Liver (tissue), 7 donors: ENCODE measurements at regions not wholly inside any gene's neighbourhood (a gene's known extent, or its start where the extent isn't known, plus 50 kb on each side); places are given as distances from the start of the nearest gene placed in this dataset.

Experiments used
- DNase-seq: peaks from one replicate; pipeline ENCODE4 v3.0.0-alpha.2; 2017; ENCODE audit warnings: low spot score
- H3K27ac ChIP-seq, 2 donors: one replicate each; pipeline ENCODE4 v1.7.0; 2013; ENCODE audit warnings: inconsistent platforms in 2 of 2, low read length in 2 of 2, control low read depth in 1 of 2, low read depth in 1 of 2, mild to moderate bottlenecking in 1 of 2
- H3K27me3 ChIP-seq, 4 donors: one replicate each; pipeline versions ENCODE4 v1.6.1 to v1.7.0; 2013; ENCODE audit warnings: low read length in 3 of 4, inconsistent platforms in 1 of 4, mild to moderate bottlenecking in 1 of 4, moderate library complexity in 1 of 4; ENCODE audit not compliant: control insufficient read depth in 4 of 4, insufficient read depth in 4 of 4
- H3K36me3 ChIP-seq, 4 donors: one replicate each; pipeline versions ENCODE4 v1.6.1 to v1.7.0; 2013; ENCODE audit warnings: low read length in 3 of 4, mild to moderate bottlenecking in 3 of 4, low read depth in 1 of 4, moderate library complexity in 1 of 4; ENCODE audit not compliant: control insufficient read depth in 4 of 4, insufficient read depth in 3 of 4
- H3K4me1 ChIP-seq, 4 donors: one replicate each; pipeline versions ENCODE4 v1.6.1 to v1.7.0; 2013; ENCODE audit warnings: low read length in 3 of 4, mild to moderate bottlenecking in 3 of 4, moderate library complexity in 1 of 4; ENCODE audit not compliant: control insufficient read depth in 4 of 4, insufficient read depth in 4 of 4
- H3K4me3 ChIP-seq, 3 donors: one replicate each; pipeline versions ENCODE4 v1.6.1 to v1.7.0; 2013; ENCODE audit warnings: low read length in 3 of 3, control low read depth in 1 of 3, low read depth in 1 of 3, mild to moderate bottlenecking in 1 of 3
- H3K9ac ChIP-seq, 2 donors: one replicate each; pipeline ENCODE4 v1.7.0; 2013; ENCODE audit warnings: low read length in 2 of 2, mild to moderate bottlenecking in 2 of 2, moderate library complexity in 2 of 2, control low read depth in 1 of 2, low read depth in 1 of 2
- H3K9me3 ChIP-seq, 4 donors: one replicate each; pipeline versions ENCODE4 v1.6.1 to v1.7.0; 2013; ENCODE audit warnings: low read length in 3 of 4; ENCODE audit not compliant: control insufficient read depth in 4 of 4
- EGR1 ChIP-seq, 2 donors: IDR thresholded peaks; 2 replicates each; pipeline ENCODE4 v1.6.1; 2016 to 2018; ENCODE audit warnings: antibody characterized with exemption in 2 of 2, low read depth in 2 of 2
- FOXA1 ChIP-seq: IDR thresholded peaks from 2 replicates; pipeline ENCODE4 v1.6.1; 2016; ENCODE audit warnings: antibody characterized with exemption
- FOXA2 ChIP-seq: IDR thresholded peaks from 2 replicates; pipeline ENCODE4 v1.6.1; 2016; ENCODE audit warnings: antibody characterized with exemption
- GABPA ChIP-seq, 2 donors: IDR thresholded peaks in 1 of 2; conservative IDR thresholded peaks in 1 of 2; 2 replicates each; pipeline ENCODE4 v1.6.1; 2016; ENCODE audit warnings: antibody characterized with exemption in 2 of 2, mild to moderate bottlenecking in 1 of 2, moderate library complexity in 1 of 2
- HNF4A ChIP-seq, 2 donors: conservative IDR thresholded peaks; 2 replicates each; pipeline ENCODE4 v1.6.1; 2016; ENCODE audit warnings: antibody characterized with exemption in 2 of 2, mild to moderate bottlenecking in 2 of 2
- HNF4G ChIP-seq: IDR thresholded peaks from 2 replicates; pipeline ENCODE4 v1.6.1; 2016; ENCODE audit warnings: antibody characterized with exemption
- JUND ChIP-seq, 2 donors: IDR thresholded peaks; 2 replicates each; pipeline ENCODE4 v1.6.1; 2016; ENCODE audit warnings: antibody characterized with exemption in 2 of 2
- NR2F2 ChIP-seq: IDR thresholded peaks from 2 replicates; pipeline ENCODE4 v1.6.1; 2016; ENCODE audit warnings: antibody characterized with exemption
- RAD21 ChIP-seq, 2 donors: IDR thresholded peaks; 2 replicates each; pipeline ENCODE4 v1.6.1; 2016; ENCODE audit warnings: antibody characterized with exemption in 2 of 2, mild to moderate bottlenecking in 2 of 2
- RXRA ChIP-seq, 2 donors: IDR thresholded peaks; 2 replicates each; pipeline ENCODE4 v1.6.1; 2017 to 2018; ENCODE audit warnings: antibody characterized with exemption in 2 of 2, mild to moderate bottlenecking in 1 of 2
- SP1 ChIP-seq: IDR thresholded peaks from 2 replicates; pipeline ENCODE4 v1.6.1; 2018; ENCODE audit warnings: antibody characterized with exemption, mild to moderate bottlenecking
- TAF1 ChIP-seq: conservative IDR thresholded peaks from 2 replicates; pipeline ENCODE4 v1.6.1; 2016; ENCODE audit warnings: antibody characterized with exemption, mild to moderate bottlenecking
- YY1 ChIP-seq: IDR thresholded peaks from 2 replicates; pipeline ENCODE4 v1.6.1; 2016; ENCODE audit warnings: antibody characterized with exemption, mild to moderate bottlenecking
- WGBS: extraction: QIAGEN DNeasy Blood & Tissue Kit; methylation state at CpG from one replicate; pipeline ENCODE4 v1.1.7; 2013; 5-methylcytosine and 5-hydroxymethylcytosine counted together
- TF ChIP-seq, protein P1 (sequence below): IDR thresholded peaks from 2 replicates; pipeline ENCODE4 v1.6.1; 2016; ENCODE audit warnings: antibody characterized with exemption, mild to moderate bottlenecking
- TF ChIP-seq, protein P2 (sequence below): IDR thresholded peaks from 2 replicates; pipeline ENCODE4 v1.6.1; 2016; ENCODE audit warnings: antibody characterized with exemption
- TF ChIP-seq, protein P3 (sequence below): IDR thresholded peaks from 2 replicates; pipeline ENCODE4 v1.6.1; 2016; ENCODE audit warnings: antibody characterized with exemption
- donor health status: healthy.
- donor health status: healthy.
- donor health status: healthy.
- donor health status: healthy.

DNA sequence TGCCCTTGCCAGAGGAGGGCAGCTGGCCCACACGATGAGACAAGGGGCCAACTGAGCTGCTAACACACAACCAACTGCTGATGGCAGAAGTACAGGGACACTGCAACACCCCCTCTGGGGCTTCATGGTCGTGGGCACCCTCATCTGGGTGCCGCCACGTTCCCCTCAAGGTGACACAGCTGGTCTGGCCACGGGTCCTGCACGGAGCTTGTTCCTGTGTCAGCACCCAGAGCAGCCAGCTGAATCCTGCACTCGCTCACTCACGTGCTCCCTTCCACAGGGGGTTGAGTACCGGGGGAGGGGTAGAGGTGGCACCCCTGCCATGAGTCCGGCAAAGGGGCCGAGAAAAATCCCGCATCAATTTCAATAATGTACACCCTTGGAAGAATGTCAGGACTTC lies 1319.1 kb downstream of the REEP3 start:
- Histone ChIP-seq H3K9me3 (no peaks in the 10 kb centered on the region), H3K9ac (no peak overlapping the region), H3K4me1 (no peaks in the 10 kb centered on the region), H3K27me3 (no peaks in the 10 kb centered on the region), H3K36me3 (peaks cover 0 to 1% (median 0%) of the 10 kb centered on the region in 4 donors), H3K4me3 (no peak overlapping the region), H3K27ac (no peak overlapping the region)
- 83% methylated on average over 12 of the region's 12 CpGs for WGBS
- DNase-seq: no peak
- no peak for TF ChIP-seq EGR1 (IDR thresholded peaks at IDR 0.05; ENCODE audit: low read depth in 2 of 2)

DNA sequence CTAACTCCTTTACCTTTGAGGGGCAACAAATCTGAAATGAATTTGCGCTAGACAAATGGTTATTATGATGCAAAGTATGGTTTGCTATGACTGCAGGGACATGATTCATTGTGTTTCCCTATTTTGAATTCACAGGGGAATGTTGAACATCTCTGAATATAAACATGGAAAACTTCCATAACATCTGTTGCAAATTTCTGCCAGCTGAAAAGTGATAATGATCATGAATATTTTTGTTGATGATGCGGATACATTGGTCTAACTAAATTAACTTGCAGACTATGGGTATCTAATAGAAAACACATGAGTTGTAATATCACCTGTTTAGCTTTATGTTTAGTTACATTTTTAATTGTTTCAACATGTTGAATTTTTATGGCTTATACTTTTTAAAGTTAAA lies 1325.5 kb downstream of the REEP3 start:
- no peak for TF ChIP-seq SP1
- TF ChIP-seq HNF4A (conservative IDR thresholded peaks at IDR 0.05): no peak
- TF ChIP-seq HNF4G: no peak
- no peak for TF ChIP-seq NR2F2
- no peak for TF ChIP-seq FOXA1
- TF ChIP-seq EGR1 (IDR thresholded peaks at IDR 0.05; ENCODE audit: low read depth in 2 of 2): no peak
- no peak for TF ChIP-seq TAF1
- TF ChIP-seq, protein P1, sequence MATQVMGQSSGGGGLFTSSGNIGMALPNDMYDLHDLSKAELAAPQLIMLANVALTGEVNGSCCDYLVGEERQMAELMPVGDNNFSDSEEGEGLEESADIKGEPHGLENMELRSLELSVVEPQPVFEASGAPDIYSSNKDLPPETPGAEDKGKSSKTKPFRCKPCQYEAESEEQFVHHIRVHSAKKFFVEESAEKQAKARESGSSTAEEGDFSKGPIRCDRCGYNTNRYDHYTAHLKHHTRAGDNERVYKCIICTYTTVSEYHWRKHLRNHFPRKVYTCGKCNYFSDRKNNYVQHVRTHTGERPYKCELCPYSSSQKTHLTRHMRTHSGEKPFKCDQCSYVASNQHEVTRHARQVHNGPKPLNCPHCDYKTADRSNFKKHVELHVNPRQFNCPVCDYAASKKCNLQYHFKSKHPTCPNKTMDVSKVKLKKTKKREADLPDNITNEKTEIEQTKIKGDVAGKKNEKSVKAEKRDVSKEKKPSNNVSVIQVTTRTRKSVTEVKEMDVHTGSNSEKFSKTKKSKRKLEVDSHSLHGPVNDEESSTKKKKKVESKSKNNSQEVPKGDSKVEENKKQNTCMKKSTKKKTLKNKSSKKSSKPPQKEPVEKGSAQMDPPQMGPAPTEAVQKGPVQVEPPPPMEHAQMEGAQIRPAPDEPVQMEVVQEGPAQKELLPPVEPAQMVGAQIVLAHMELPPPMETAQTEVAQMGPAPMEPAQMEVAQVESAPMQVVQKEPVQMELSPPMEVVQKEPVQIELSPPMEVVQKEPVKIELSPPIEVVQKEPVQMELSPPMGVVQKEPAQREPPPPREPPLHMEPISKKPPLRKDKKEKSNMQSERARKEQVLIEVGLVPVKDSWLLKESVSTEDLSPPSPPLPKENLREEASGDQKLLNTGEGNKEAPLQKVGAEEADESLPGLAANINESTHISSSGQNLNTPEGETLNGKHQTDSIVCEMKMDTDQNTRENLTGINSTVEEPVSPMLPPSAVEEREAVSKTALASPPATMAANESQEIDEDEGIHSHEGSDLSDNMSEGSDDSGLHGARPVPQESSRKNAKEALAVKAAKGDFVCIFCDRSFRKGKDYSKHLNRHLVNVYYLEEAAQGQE: no peak
- TF ChIP-seq FOXA2: no peak
- no peak for TF ChIP-seq YY1
- Histone ChIP-seq H3K27me3 (no peaks in the 10 kb centered on the region), H3K36me3 (no peaks in the 10 kb centered on the region)

DNA sequence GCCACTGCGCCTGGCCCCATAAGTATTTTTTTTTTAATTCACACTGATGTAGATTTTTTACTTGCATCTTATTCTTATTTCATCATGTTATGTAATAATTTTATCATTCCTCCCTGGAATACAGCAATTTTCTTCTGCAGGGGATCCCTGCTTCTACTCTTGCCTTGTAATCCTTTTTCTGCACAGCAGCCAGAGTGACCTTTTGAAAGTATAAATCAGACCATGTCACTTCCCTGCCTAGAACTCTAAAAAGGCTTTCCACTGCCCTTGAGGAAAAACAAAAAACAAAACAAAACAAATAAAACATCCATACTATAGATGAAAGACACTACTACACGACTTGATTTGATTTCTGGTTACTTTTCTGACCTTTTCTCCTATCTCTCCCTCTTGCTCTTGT lies 1334.7 kb downstream of the REEP3 start:
- DNase-seq: no peak
- TF ChIP-seq SP1: no peak
- TF ChIP-seq NR2F2: no peak
- TF ChIP-seq JUND (IDR thresholded peaks at IDR 0.05): no peak
- TF ChIP-seq FOXA2: no peak
- no peaks in the 10 kb centered on the region for H3K4me1 ChIP-seq
- H3K27ac ChIP-seq: no peak overlapping the region
- H3K36me3 ChIP-seq: no peaks in the 10 kb centered on the region
- H3K9ac ChIP-seq: no peak overlapping the region
- no peaks in the 10 kb centered on the region for H3K27me3 ChIP-seq
- no peak overlapping the region for H3K4me3 ChIP-seq
- WGBS: 48% methylated on average over 2 of the region's 2 CpGs
- no peaks in the 10 kb centered on the region for H3K9me3 ChIP-seq

More for the DNA sequence above, 1325.5 kb downstream of the REEP3 start:
- no peak overlapping the region for H3K9ac ChIP-seq
- H3K4me3 ChIP-seq: no peak overlapping the region
- DNase-seq: no peak
- no peak overlapping the region for H3K27ac ChIP-seq
- H3K4me1 ChIP-seq: no peaks in the 10 kb centered on the region
- H3K9me3 ChIP-seq: no peaks in the 10 kb centered on the region
- 86% methylated on average over 2 of the region's 2 CpGs for WGBS

DNA sequence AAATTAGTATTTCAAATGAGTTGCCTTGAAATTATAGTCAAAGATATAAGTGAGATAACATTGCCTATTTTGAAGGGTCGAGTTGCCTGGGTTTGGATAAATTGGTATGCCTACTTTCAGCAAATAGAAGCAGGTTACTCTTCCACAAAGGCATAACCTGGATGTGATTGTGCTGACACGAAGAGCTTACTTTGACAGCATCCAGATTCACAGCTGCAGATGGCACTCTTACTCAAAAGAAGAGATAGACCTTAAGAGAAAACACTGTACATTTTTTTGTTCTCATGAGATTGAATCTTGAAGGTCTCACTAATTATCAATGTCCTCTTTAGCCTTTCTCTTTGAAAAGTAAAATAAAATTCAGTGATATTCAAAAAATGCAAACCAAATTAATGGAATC lies 1338.7 kb downstream of the REEP3 start:
- no peak overlapping the region for H3K4me3 ChIP-seq
- no peaks in the 10 kb centered on the region for H3K4me1 ChIP-seq
- DNase-seq: no peak
- no peak overlapping the region for H3K27ac ChIP-seq
- H3K9me3 ChIP-seq: no peaks in the 10 kb centered on the region
- no peak overlapping the region for H3K9ac ChIP-seq
- 43% methylated on average over 2 of the region's 2 CpGs for WGBS
- H3K27me3 ChIP-seq: no peaks in the 10 kb centered on the region
- H3K36me3 ChIP-seq: no peaks in the 10 kb centered on the region
- TF ChIP-seq GABPA (IDR thresholded peaks at IDR 0.05 in 1 of 2, conservative IDR thresholded peaks at IDR 0.05 in 1 of 2): no peak
- TF ChIP-seq, protein P2, sequence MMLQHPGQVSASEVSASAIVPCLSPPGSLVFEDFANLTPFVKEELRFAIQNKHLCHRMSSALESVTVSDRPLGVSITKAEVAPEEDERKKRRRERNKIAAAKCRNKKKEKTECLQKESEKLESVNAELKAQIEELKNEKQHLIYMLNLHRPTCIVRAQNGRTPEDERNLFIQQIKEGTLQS: no peak
- TF ChIP-seq RAD21 (IDR thresholded peaks at IDR 0.05): no peak
- TF ChIP-seq, protein P1: no peak
- TF ChIP-seq JUND (IDR thresholded peaks at IDR 0.05): no peak
- TF ChIP-seq HNF4A (conservative IDR thresholded peaks at IDR 0.05): no peak
- no peak for TF ChIP-seq YY1
- TF ChIP-seq HNF4G: no peak
- TF ChIP-seq, protein P3, sequence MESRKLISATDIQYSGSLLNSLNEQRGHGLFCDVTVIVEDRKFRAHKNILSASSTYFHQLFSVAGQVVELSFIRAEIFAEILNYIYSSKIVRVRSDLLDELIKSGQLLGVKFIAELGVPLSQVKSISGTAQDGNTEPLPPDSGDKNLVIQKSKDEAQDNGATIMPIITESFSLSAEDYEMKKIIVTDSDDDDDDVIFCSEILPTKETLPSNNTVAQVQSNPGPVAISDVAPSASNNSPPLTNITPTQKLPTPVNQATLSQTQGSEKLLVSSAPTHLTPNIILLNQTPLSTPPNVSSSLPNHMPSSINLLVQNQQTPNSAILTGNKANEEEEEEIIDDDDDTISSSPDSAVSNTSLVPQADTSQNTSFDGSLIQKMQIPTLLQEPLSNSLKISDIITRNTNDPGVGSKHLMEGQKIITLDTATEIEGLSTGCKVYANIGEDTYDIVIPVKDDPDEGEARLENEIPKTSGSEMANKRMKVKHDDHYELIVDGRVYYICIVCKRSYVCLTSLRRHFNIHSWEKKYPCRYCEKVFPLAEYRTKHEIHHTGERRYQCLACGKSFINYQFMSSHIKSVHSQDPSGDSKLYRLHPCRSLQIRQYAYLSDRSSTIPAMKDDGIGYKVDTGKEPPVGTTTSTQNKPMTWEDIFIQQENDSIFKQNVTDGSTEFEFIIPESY: no peak
- TF ChIP-seq RXRA (IDR thresholded peaks at IDR 0.05): no peak
